ENCODE measurements at regions not wholly inside any gene's neighbourhood (a gene's known extent, or its start where the extent isn't known, plus 50 kb on each side); places are given as distances from the start of the nearest gene placed in this dataset.
"Not testable (repeated sequence)": the region's sequence is repeated elsewhere in the genome, so short reads cannot be mapped to it uniquely, and the experiment has no call there.

GRCh38 chrX:52585892-52586291 lies 68.8 kb downstream of the SSX7 start:
- DNase-seq (ENCODE audit: low read depth), result no peak

DNA sequence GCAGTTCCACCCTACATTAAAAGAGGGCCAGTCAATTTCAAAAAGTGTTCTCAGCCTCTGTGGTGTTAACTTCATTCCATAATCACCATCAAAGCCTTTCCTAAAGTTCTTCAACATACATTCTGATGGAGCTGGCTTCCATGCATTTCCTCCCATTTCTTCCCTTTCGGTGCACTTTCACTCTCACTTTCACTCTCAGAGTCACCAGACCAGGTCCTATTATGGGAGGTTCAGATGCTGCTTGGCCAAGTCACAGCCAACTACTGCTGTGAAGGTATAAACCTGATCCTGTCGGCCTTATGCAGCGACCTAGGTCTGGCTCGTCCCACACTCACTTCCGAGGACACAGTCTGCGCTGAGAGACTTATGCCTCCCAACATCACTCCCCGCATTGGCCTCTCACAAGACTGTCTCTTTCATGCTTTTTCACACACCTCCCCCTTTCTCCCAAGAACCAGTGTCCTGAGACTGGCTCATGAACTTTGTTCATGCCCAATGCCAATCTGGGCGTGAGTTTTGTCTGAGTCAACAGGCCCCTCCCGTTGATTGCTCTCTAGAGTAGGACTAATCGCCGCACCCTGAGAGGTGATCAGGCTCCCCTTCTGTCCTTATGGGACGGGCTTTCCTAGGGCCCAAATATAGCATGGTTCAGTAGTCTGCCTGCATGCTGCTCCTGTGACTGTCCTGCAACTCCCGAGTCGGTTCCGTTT lies 60.8 kb upstream of the XAGE1B start:
- no peak for DNase-seq (ENCODE audit: low read depth)

DNA sequence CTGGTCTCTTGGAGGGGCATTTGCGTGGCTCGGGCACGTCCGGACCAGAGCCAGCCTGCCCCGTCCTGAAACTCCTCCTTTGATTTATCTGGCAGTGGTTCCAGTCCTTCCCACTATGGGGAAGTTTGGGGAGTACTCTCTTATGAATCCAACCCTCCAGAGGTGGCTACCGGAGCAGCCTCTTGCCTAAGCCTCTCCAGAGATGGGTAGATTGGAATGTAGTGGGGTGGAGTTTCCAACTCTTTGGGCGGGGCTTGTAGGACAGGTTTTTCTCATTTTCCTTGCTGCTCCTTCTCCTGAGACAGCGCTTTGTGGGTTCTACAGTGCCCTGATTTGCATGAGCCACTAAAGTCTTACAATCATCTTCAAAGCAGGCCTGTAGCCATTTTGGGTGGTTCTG lies 60.1 kb upstream of the XAGE1B start:
- DNase-seq (ENCODE audit: low read depth), result no peak

DNA sequence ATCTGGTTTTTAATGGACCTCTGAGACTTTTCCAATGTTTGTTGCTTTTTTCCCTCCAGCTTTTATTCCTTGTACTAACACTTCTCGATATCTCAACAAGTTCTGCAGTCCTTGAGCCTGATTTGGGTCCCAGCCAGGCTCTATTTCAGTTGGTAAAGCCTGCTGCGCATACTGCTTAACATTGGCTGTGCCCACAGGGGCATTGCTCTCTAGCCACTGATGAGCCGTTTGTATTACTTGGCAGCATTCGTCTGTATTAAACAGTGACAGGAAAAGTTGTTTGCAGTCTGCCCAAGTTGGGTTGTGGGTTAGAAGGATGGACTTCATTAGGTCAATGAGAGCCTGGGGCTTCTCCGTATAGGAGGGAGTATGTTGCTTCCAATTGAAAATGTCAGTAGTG lies 59.6 kb upstream of the XAGE1B start:
- DNase-seq (ENCODE audit: low read depth), result no peak

- DNase-seq (ENCODE audit: low read depth), result peak; percentile 63
Observed at GRCh38 chrX:52574416-52575275, 57.8 kb upstream of the XAGE1B start.

DNA sequence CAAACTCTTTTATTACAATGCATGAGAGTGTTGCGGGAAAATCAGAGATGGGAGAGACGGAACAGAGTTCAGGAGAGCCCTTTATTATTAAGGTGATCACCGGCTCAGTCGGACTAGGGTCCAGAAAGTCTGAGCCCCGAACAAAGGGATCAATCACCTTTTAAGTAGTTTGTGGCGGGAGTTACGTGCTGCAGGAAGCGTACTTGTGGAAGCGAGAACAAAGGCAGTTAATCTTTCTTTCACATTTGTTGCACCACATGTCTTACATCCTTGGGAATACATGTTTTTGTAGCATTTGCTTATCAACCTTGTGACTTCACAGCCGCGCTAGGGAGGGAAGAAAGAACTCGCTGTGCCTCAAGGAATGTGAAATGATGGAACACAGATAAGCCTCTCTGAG lies 51.3 kb upstream of the XAGE1B start:
- not testable (repeated sequence) for DNase-seq (ENCODE audit: low read depth)
